ENCODE measurements at regions not wholly inside any gene's neighbourhood (a gene's known extent, or its start where the extent isn't known, plus 50 kb on each side); places are given as distances from the start of the nearest gene placed in this dataset.

DNA sequence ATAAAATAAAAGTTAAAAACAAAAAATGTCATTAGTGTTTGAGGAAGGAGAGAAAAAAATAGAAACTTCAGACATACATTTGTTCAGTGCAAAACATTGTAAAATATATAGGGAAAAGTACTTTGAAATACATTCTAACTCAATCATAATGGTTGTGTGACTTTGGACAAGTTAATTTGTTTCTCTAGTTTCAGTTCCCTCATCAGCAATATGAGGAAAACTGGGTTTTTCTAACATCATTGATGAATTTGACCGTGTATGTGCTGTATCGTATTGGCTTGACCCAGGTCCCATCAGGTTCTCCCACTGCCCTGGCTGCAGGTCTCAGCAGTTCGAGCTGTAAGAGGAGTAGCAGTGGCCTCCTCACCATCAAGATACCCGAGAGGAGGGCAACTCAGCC is 173.9 kb upstream of the ATF7IP start:
- H3K27ac ChIP-seq (ENCODE audit: low read depth in 1 of 2, low read length in 2 of 2): no peak overlapping the region
- WGBS: 89% methylated on average over 4 of the region's 4 CpGs
- H3K36me3 ChIP-seq (ENCODE audit: control insufficient read depth in 4 of 4, insufficient read depth in 3 of 4, low read depth in 1 of 4, low read length in 3 of 4): no peaks in the 10 kb centered on the region
- H3K4me1 ChIP-seq (ENCODE audit: control insufficient read depth in 4 of 4, insufficient read depth in 4 of 4, low read length in 3 of 4): no peaks in the 10 kb centered on the region
- H3K27me3 ChIP-seq (ENCODE audit: control insufficient read depth in 4 of 4, insufficient read depth in 4 of 4, low read length in 3 of 4): peaks cover 0 to 3% (median 0%) of the 10 kb centered on the region in 4 donors
- no peak overlapping the region for H3K4me3 ChIP-seq (ENCODE audit: low read depth in 1 of 3, low read length in 3 of 3)
- TF ChIP-seq GABPA (IDR thresholded peaks at IDR 0.05 in 1 of 2, conservative IDR thresholded peaks at IDR 0.05 in 1 of 2) (no peak), RXRA (IDR thresholded peaks at IDR 0.05) (no peak), TAF1 (conservative IDR thresholded peaks at IDR 0.05) (no peak), SP1 (IDR thresholded peaks at IDR 0.05) (no peak), HNF4G (IDR thresholded peaks at IDR 0.05) (no peak), JUND (IDR thresholded peaks at IDR 0.05) (no peak)
- TF ChIP-seq, protein P1, sequence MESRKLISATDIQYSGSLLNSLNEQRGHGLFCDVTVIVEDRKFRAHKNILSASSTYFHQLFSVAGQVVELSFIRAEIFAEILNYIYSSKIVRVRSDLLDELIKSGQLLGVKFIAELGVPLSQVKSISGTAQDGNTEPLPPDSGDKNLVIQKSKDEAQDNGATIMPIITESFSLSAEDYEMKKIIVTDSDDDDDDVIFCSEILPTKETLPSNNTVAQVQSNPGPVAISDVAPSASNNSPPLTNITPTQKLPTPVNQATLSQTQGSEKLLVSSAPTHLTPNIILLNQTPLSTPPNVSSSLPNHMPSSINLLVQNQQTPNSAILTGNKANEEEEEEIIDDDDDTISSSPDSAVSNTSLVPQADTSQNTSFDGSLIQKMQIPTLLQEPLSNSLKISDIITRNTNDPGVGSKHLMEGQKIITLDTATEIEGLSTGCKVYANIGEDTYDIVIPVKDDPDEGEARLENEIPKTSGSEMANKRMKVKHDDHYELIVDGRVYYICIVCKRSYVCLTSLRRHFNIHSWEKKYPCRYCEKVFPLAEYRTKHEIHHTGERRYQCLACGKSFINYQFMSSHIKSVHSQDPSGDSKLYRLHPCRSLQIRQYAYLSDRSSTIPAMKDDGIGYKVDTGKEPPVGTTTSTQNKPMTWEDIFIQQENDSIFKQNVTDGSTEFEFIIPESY (IDR thresholded peaks at IDR 0.05): no peak
- TF ChIP-seq, protein P2, sequence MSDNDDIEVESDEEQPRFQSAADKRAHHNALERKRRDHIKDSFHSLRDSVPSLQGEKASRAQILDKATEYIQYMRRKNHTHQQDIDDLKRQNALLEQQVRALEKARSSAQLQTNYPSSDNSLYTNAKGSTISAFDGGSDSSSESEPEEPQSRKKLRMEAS (IDR thresholded peaks at IDR 0.05): no peak
- TF ChIP-seq, protein P3, sequence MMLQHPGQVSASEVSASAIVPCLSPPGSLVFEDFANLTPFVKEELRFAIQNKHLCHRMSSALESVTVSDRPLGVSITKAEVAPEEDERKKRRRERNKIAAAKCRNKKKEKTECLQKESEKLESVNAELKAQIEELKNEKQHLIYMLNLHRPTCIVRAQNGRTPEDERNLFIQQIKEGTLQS (IDR thresholded peaks at IDR 0.05): no peak
- TF ChIP-seq, protein P4, sequence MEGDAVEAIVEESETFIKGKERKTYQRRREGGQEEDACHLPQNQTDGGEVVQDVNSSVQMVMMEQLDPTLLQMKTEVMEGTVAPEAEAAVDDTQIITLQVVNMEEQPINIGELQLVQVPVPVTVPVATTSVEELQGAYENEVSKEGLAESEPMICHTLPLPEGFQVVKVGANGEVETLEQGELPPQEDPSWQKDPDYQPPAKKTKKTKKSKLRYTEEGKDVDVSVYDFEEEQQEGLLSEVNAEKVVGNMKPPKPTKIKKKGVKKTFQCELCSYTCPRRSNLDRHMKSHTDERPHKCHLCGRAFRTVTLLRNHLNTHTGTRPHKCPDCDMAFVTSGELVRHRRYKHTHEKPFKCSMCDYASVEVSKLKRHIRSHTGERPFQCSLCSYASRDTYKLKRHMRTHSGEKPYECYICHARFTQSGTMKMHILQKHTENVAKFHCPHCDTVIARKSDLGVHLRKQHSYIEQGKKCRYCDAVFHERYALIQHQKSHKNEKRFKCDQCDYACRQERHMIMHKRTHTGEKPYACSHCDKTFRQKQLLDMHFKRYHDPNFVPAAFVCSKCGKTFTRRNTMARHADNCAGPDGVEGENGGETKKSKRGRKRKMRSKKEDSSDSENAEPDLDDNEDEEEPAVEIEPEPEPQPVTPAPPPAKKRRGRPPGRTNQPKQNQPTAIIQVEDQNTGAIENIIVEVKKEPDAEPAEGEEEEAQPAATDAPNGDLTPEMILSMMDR (IDR thresholded peaks at IDR 0.05; ENCODE audit: low read depth, low read length, missing input control): no peak
- DNase-seq (ENCODE audit: low spot score): no peak
- H3K9me3 ChIP-seq (ENCODE audit: control insufficient read depth in 4 of 4, low read length in 3 of 4): no peaks in the 10 kb centered on the region
- no peak overlapping the region for H3K9ac ChIP-seq (ENCODE audit: low read depth in 1 of 2, low read length in 2 of 2)

DNA sequence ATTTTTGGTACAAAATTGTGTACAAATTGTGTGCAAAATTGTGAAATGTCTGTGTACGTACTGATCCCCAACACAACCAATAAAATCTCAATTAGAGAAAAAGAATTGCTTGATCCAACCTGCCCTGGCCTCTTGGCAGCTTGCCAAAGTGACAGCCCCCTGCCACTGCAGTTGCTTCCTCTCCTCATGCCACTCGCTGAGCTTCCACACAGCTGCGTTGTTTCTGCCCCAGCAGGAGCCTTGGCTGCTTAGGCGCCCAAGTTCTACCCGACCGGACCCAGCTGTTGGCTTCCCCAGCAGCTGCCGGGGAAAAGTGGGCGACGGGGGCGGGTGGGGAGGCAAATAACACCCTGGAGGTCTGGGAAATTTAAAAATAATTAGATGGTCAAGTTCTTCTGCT is 171.8 kb upstream of the ATF7IP start:
- no peaks in the 10 kb centered on the region for H3K4me1 ChIP-seq (ENCODE audit: control insufficient read depth in 4 of 4, insufficient read depth in 4 of 4, low read length in 3 of 4)
- TF ChIP-seq, protein P4 (IDR thresholded peaks at IDR 0.05; ENCODE audit: low read depth, low read length, missing input control): no peak
- TF ChIP-seq, protein P2 (IDR thresholded peaks at IDR 0.05): no peak
- no peaks in the 10 kb centered on the region for H3K27me3 ChIP-seq (ENCODE audit: control insufficient read depth in 4 of 4, insufficient read depth in 4 of 4, low read length in 3 of 4)
- H3K36me3 ChIP-seq (ENCODE audit: control insufficient read depth in 4 of 4, insufficient read depth in 3 of 4, low read depth in 1 of 4, low read length in 3 of 4): no peaks in the 10 kb centered on the region
- H3K27ac ChIP-seq (ENCODE audit: low read depth in 1 of 2, low read length in 2 of 2): no peak overlapping the region
- DNase-seq (ENCODE audit: low spot score): no peak
- H3K9ac ChIP-seq (ENCODE audit: low read depth in 1 of 2, low read length in 2 of 2): no peak overlapping the region
- no peak overlapping the region for H3K4me3 ChIP-seq (ENCODE audit: low read depth in 1 of 3, low read length in 3 of 3)
- H3K9me3 ChIP-seq (ENCODE audit: control insufficient read depth in 4 of 4, low read length in 3 of 4): no peaks in the 10 kb centered on the region
- 70% methylated on average over 10 of the region's 10 CpGs for WGBS

DNA sequence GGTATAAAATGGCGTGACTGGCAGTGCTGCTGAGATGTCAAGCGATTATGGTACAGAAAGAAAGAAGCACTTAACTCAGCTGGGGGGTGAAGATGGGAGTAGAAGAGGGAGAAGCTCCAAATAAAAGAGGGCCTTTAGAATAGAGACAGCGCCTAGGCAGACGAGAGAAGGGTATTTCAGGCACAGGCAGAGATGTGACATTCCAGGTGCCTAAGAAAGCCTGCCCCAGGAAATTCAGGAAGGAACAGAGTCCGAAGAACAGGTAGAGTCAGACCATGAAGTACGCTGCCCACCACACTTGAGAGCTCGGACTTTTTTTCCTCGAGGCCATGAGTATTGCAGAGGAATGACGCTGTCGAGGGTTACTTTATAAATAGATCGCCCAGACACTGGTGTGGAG is 170.9 kb upstream of the ATF7IP start:
- no peak overlapping the region for H3K27ac ChIP-seq (ENCODE audit: low read depth in 1 of 2, low read length in 2 of 2)
- H3K27me3 ChIP-seq (ENCODE audit: control insufficient read depth in 4 of 4, insufficient read depth in 4 of 4, low read length in 3 of 4): no peaks in the 10 kb centered on the region
- no peak overlapping the region for H3K9ac ChIP-seq (ENCODE audit: low read depth in 1 of 2, low read length in 2 of 2)
- H3K4me3 ChIP-seq (ENCODE audit: low read depth in 1 of 3, low read length in 3 of 3): no peak overlapping the region
- no peak for DNase-seq (ENCODE audit: low spot score)
- no peaks in the 10 kb centered on the region for H3K36me3 ChIP-seq (ENCODE audit: control insufficient read depth in 4 of 4, insufficient read depth in 3 of 4, low read depth in 1 of 4, low read length in 3 of 4)
- WGBS: 93% methylated on average over 11 of the region's 11 CpGs
- H3K9me3 ChIP-seq (ENCODE audit: control insufficient read depth in 4 of 4, low read length in 3 of 4): no peaks in the 10 kb centered on the region
- H3K4me1 ChIP-seq (ENCODE audit: control insufficient read depth in 4 of 4, insufficient read depth in 4 of 4, low read length in 3 of 4): no peaks in the 10 kb centered on the region
- TF ChIP-seq SP1 (IDR thresholded peaks at IDR 0.05) (no peak), GABPA (IDR thresholded peaks at IDR 0.05 in 1 of 2, conservative IDR thresholded peaks at IDR 0.05 in 1 of 2) (no peak), EGR1 (IDR thresholded peaks at IDR 0.05; ENCODE audit: low read depth in 2 of 2) (no peak), YY1 (IDR thresholded peaks at IDR 0.05) (no peak), JUND (IDR thresholded peaks at IDR 0.05) (no peak), FOXA2 (IDR thresholded peaks at IDR 0.05) (no peak), RAD21 (IDR thresholded peaks at IDR 0.05) (no peak), RXRA (IDR thresholded peaks at IDR 0.05) (no peak), HNF4G (IDR thresholded peaks at IDR 0.05) (no peak)
- TF ChIP-seq, protein P5, sequence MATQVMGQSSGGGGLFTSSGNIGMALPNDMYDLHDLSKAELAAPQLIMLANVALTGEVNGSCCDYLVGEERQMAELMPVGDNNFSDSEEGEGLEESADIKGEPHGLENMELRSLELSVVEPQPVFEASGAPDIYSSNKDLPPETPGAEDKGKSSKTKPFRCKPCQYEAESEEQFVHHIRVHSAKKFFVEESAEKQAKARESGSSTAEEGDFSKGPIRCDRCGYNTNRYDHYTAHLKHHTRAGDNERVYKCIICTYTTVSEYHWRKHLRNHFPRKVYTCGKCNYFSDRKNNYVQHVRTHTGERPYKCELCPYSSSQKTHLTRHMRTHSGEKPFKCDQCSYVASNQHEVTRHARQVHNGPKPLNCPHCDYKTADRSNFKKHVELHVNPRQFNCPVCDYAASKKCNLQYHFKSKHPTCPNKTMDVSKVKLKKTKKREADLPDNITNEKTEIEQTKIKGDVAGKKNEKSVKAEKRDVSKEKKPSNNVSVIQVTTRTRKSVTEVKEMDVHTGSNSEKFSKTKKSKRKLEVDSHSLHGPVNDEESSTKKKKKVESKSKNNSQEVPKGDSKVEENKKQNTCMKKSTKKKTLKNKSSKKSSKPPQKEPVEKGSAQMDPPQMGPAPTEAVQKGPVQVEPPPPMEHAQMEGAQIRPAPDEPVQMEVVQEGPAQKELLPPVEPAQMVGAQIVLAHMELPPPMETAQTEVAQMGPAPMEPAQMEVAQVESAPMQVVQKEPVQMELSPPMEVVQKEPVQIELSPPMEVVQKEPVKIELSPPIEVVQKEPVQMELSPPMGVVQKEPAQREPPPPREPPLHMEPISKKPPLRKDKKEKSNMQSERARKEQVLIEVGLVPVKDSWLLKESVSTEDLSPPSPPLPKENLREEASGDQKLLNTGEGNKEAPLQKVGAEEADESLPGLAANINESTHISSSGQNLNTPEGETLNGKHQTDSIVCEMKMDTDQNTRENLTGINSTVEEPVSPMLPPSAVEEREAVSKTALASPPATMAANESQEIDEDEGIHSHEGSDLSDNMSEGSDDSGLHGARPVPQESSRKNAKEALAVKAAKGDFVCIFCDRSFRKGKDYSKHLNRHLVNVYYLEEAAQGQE (IDR thresholded peaks at IDR 0.05): no peak

Data from liver (tissue), 8 donors.